Psoas muscle (tissue), 7 donors: ENCODE measurements at regions not wholly inside any gene's neighbourhood (a gene's known extent, or its start where the extent isn't known, plus 50 kb on each side); places are given as distances from the start of the nearest gene placed in this dataset.

Experiments used
- ATAC-seq, 4 donors: fragments of 200-7000 bp; cut with Tn5 transposase; one replicate each; pipeline ENCODE4 v1.9.1; 2020; ENCODE audit warnings: moderate library complexity in 3 of 4, mild to moderate bottlenecking in 2 of 4
- DNase-seq, 2 donors: peaks; one replicate each; pipeline ENCODE4 v3.0.0-alpha.2; 2020
- H3K27ac ChIP-seq: fragments of 200-600 bp; one replicate; pipeline ENCODE4 v1.8.0; 2022
- H3K27me3 ChIP-seq, 3 donors: fragments of 200-600 bp in 1 of 3; one replicate each; pipeline versions ENCODE4 v1.6.1 to v1.8.0; 2013 to 2022; ENCODE audit warnings: low read length in 2 of 3, mild to moderate bottlenecking in 2 of 3, moderate library complexity in 1 of 3; ENCODE audit not compliant: insufficient read depth in 3 of 3
- H3K36me3 ChIP-seq, 2 donors: fragments of 200-600 bp in 1 of 2; one replicate each; pipeline versions ENCODE4 v1.6.1 to v1.8.0; 2013 to 2022; ENCODE audit warnings: low read depth in 1 of 2, mild to moderate bottlenecking in 1 of 2, moderate library complexity in 1 of 2; ENCODE audit not compliant: insufficient read depth in 1 of 2
- H3K4me1 ChIP-seq: fragments of 200-600 bp; one replicate; pipeline ENCODE4 v1.8.0; 2022
- H3K4me3 ChIP-seq: fragments of 200-600 bp; one replicate; pipeline ENCODE4 v1.8.0; 2022; ENCODE audit warnings: mild to moderate bottlenecking
- H3K9me3 ChIP-seq: fragments of 200-600 bp; one replicate; pipeline ENCODE4 v1.8.0; 2022
- WGBS, 3 donors: extraction: QIAGEN DNeasy Blood & Tissue Kit; methylation state at CpG; one replicate each; pipeline versions ENCODE4 v1.1.6 to v1.1.7; 2013; 5-methylcytosine and 5-hydroxymethylcytosine counted together
- intact Hi-C, 2 donors: fragments of 100-400 bp; cut with DNase I; formaldehyde crosslinking; loops; one replicate each; pipeline versions ENCODE4 v1.11.0 to v1.14.2; 2022
- TF ChIP-seq, protein P1 (sequence below): fragments of 200-600 bp; IDR thresholded peaks from one replicate; pipeline ENCODE4 v1.8.0; 2022; ENCODE audit warnings: antibody characterized with exemption
- donor health status: healthy with polysubstance abuse.
- donor health status: DM: no; HTN: no; CAD: no; lungs with moderate emphysema.
- donor health status: Bipolar disorder and iron deficiency.
- donor health status: healthy.
- donor health status: DM: yes; HTN: yes; CAD: no.
- donor health status: DM: no; HTN: no; CAD: no.
- donor health status: DM: yes; HTN: yes; CAD: no.

DNA sequence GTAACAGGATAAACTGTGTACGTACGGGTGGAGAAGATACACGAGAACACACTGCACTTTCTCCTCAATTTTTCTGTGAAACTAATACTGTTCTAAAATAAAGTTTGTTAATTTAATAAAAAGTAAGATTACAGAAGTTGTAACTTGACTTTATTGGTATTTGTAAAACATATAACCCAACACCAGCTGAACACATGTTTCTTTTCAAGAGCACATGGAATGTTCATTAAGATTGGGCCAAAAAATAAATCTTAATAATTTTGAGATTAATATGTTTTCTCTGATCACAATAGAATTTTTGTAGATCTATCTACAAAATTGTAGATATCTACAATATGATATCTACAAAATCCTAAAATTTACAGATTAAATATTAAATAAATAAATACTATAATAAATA, 55.1 kb upstream of the ZNF599 start:
- Histone ChIP-seq H3K27me3 (peaks cover 0 to 3% (median 0%) of the 10 kb centered on the region in 3 donors), H3K36me3 (no peaks in the 10 kb centered on the region), H3K4me1 (no peaks in the 10 kb centered on the region), H3K27ac (no peak overlapping the region), H3K9me3 (no peaks in the 10 kb centered on the region), H3K4me3 (no peak overlapping the region)
- TF ChIP-seq, protein P1, sequence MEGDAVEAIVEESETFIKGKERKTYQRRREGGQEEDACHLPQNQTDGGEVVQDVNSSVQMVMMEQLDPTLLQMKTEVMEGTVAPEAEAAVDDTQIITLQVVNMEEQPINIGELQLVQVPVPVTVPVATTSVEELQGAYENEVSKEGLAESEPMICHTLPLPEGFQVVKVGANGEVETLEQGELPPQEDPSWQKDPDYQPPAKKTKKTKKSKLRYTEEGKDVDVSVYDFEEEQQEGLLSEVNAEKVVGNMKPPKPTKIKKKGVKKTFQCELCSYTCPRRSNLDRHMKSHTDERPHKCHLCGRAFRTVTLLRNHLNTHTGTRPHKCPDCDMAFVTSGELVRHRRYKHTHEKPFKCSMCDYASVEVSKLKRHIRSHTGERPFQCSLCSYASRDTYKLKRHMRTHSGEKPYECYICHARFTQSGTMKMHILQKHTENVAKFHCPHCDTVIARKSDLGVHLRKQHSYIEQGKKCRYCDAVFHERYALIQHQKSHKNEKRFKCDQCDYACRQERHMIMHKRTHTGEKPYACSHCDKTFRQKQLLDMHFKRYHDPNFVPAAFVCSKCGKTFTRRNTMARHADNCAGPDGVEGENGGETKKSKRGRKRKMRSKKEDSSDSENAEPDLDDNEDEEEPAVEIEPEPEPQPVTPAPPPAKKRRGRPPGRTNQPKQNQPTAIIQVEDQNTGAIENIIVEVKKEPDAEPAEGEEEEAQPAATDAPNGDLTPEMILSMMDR, result no peak
- ATAC-seq, result no peak
- DNase-seq, result no peak
- WGBS, 3 donors, result 85 to 88% (median 87%) methylated on average over 3 of the region's 3 CpGs
- intact Hi-C loops, result no loop called here

DNA sequence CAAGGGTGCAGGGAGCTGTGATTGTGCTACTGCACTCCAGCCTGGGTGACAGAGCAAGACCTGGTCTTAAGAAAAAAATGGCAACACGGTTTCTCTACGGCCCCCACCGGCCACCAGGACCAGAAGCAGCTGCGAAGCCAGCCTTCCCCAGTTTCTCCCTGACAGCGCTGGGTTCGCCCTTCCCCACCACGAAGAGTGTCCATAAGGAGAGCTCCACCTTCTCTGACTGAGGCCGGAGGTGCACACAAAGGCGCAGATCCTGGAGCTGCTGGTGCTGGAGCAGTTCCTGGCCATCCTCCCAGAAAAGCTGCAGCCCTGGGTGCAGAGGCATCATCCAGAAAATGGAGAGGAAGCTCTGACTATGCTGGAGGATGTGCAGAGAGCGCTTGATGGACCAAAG, 52.2 kb upstream of the ZNF599 start:
- TF ChIP-seq, protein P1, result no peak

DNA sequence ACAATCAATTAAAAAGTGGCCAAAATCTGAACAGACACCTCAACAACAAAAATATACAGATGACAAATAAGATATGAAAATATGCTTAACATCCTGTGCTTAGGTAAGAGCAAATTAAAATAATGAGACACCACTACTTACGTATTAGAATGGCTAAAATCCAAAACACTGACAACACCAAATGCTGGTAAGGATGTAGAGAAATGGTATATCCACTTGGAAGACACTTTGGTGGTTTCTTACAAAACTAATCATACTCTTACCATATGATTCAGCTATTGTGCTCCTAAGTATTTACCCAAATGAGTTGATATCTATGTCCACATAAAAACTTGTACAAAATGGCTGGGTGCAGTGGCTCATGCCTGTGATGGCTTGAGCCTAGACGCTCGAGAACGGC, 51.7 kb upstream of the ZNF599 start:
- Histone ChIP-seq H3K9me3 (no peaks in the 10 kb centered on the region), H3K4me1 (no peaks in the 10 kb centered on the region), H3K36me3 (no peaks in the 10 kb centered on the region), H3K27me3 (no peaks in the 10 kb centered on the region), H3K4me3 (no peak overlapping the region), H3K27ac (no peak overlapping the region)
- ATAC-seq, result no peak
- DNase-seq, result no peak
- intact Hi-C loops, result no loop called here
- 80 to 94% (median 91%) methylated on average over 4 of the region's 4 CpGs for whole genome bisulfite sequencing, 3 donors
- TF ChIP-seq, protein P1, result no peak

More for the DNA sequence above, 52.2 kb upstream of the ZNF599 start:
- H3K9me3 ChIP-seq, result no peaks in the 10 kb centered on the region
- intact Hi-C loops, result no loop called here
- DNase-seq, result no peak
- 79 to 88% (median 85%) methylated on average over 10 of the region's 10 CpGs for WGBS, 3 donors
- no peak overlapping the region for H3K27ac ChIP-seq
- no peak for ATAC-seq
- no peak overlapping the region for H3K4me3 ChIP-seq
- H3K36me3 ChIP-seq, result no peaks in the 10 kb centered on the region
- H3K4me1 ChIP-seq, result no peaks in the 10 kb centered on the region
- no peaks in the 10 kb centered on the region for H3K27me3 ChIP-seq
